ENCODE measurements at regions not wholly inside any gene's neighbourhood (a gene's known extent, or its start where the extent isn't known, plus 50 kb on each side); places are given as distances from the start of the nearest gene placed in this dataset.

DNA sequence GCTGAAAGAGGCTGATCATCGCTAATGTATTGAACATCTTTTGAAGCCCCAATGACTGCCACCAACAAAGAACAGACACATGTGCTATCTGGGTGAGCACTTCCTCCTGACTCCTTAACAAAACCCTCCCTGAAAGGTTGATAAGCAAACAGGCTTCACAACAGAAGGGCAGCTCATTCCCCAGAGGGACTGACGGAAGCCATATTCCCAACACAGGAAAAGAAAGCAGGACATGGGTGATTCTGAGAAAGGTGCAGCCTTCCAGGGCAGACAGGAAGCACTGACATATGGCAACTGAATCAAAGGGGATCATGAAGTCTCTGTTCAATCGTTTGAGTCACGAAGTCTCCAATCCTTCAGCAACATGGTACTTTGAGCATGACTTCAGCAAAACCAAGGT lies 929.0 kb downstream of the MCTP2 start:
- Histone ChIP-seq H3K4me2 (ENCODE audit: low read length) (no peak overlapping the region), H4K20me1 (ENCODE audit: control insufficient read depth, insufficient read depth, low read depth, low read length) (no peaks in the 10 kb centered on the region), H3K9me3 (ENCODE audit: control insufficient read depth, insufficient read depth, low read length) (no peaks in the 10 kb centered on the region; the same call in 1 of the 2 replicates), H3K4me3 (ENCODE audit: low read length) (no peak overlapping the region), H3K36me3 (ENCODE audit: control insufficient read depth, low read length) (no peaks in the 10 kb centered on the region), H3K9me2 (replicated peaks; ENCODE audit: control insufficient read depth, low read length) (no peaks in the 10 kb centered on the region), H3K27me3 (ENCODE audit: control insufficient read depth, low read length) (no peaks in the 10 kb centered on the region), H3F3A (ENCODE audit: control insufficient read depth, insufficient read depth) (no peaks in the 10 kb centered on the region), H3K27ac (ENCODE audit: low read depth, low read length) (no peak overlapping the region), H3K79me2 (ENCODE audit: control insufficient read depth, low read length) (no peaks in the 10 kb centered on the region), H3K4me1 (ENCODE audit: control insufficient read depth, low read length) (no peaks in the 10 kb centered on the region)
- TF ChIP-seq, protein P1, sequence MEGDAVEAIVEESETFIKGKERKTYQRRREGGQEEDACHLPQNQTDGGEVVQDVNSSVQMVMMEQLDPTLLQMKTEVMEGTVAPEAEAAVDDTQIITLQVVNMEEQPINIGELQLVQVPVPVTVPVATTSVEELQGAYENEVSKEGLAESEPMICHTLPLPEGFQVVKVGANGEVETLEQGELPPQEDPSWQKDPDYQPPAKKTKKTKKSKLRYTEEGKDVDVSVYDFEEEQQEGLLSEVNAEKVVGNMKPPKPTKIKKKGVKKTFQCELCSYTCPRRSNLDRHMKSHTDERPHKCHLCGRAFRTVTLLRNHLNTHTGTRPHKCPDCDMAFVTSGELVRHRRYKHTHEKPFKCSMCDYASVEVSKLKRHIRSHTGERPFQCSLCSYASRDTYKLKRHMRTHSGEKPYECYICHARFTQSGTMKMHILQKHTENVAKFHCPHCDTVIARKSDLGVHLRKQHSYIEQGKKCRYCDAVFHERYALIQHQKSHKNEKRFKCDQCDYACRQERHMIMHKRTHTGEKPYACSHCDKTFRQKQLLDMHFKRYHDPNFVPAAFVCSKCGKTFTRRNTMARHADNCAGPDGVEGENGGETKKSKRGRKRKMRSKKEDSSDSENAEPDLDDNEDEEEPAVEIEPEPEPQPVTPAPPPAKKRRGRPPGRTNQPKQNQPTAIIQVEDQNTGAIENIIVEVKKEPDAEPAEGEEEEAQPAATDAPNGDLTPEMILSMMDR (IDR thresholded peaks at IDR 0.05; ENCODE audit: low read depth, low read length, poor library complexity, severe bottlenecking), result no peak
- TF ChIP-seq EZH2phosphoT487 (IDR thresholded peaks at IDR 0.05; ENCODE audit: borderline replicate concordance, low read length), result no peak

DNA sequence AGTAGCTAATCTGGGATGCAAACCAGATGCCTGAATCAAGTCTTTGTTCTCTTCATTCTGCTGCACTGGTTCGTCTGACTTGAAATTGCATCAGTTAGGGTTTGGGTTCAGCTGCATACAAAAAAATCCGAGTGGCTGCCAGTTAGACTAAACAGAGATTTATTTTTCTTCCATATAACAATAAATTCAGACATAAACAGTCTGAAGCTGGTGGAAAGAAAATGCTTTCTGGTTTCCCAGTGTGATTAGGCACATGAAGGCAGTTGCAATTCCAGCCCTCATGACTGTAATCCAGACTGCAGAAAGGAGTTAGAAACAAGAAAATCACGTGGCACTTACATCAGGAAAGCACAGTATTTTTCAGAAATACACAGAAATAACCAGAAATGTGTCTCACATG lies 930.7 kb downstream of the MCTP2 start:
- Histone ChIP-seq H3K27me3 (ENCODE audit: control insufficient read depth, low read length) (no peaks in the 10 kb centered on the region), H3K4me1 (ENCODE audit: control insufficient read depth, low read length) (no peaks in the 10 kb centered on the region), H3K9me2 (replicated peaks; ENCODE audit: control insufficient read depth, low read length) (no peaks in the 10 kb centered on the region), H3K36me3 (ENCODE audit: control insufficient read depth, low read length) (no peaks in the 10 kb centered on the region), H3F3A (ENCODE audit: control insufficient read depth, insufficient read depth) (no peaks in the 10 kb centered on the region), H3K9me3 (ENCODE audit: control insufficient read depth, insufficient read depth, low read length) (no peaks in the 10 kb centered on the region; the same call in 1 of the 2 replicates), H3K4me2 (ENCODE audit: low read length) (no peak overlapping the region), H3K79me2 (ENCODE audit: control insufficient read depth, low read length) (no peaks in the 10 kb centered on the region), H3K27ac (ENCODE audit: low read depth, low read length) (no peak overlapping the region), H4K20me1 (ENCODE audit: control insufficient read depth, insufficient read depth, low read depth, low read length) (no peaks in the 10 kb centered on the region), H3K4me3 (ENCODE audit: low read length) (no peak overlapping the region)
- TF ChIP-seq, protein P1 (IDR thresholded peaks at IDR 0.05; ENCODE audit: low read depth, low read length, poor library complexity, severe bottlenecking), result no peak
- TF ChIP-seq EZH2phosphoT487 (IDR thresholded peaks at IDR 0.05; ENCODE audit: borderline replicate concordance, low read length), result no peak

DNA sequence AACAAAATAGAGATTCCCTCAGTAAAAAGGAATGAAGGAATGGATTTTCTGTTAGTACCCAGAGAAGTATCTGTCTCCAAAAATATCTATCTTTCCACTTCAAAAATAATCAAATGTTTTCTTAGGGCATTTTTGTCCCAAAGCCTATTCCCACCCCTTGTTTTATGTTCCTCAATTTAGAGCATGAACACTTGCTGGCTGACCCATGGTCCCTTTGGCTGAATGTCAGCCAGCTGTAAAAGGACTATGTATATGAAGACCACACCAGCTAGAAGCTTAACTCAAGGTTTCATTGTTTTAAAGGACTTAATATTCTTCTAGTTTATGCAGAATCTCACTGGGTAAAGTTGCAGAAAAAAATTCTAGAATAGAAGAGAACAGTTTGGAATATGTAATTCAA lies 931.2 kb downstream of the MCTP2 start:
- Histone ChIP-seq H4K20me1 (ENCODE audit: control insufficient read depth, insufficient read depth, low read depth, low read length) (no peaks in the 10 kb centered on the region), H3K9me3 (ENCODE audit: control insufficient read depth, insufficient read depth, low read length) (no peaks in the 10 kb centered on the region; the same call in 1 of the 2 replicates), H3F3A (ENCODE audit: control insufficient read depth, insufficient read depth) (no peaks in the 10 kb centered on the region), H3K36me3 (ENCODE audit: control insufficient read depth, low read length) (no peaks in the 10 kb centered on the region), H3K4me1 (ENCODE audit: control insufficient read depth, low read length) (no peaks in the 10 kb centered on the region), H3K4me3 (ENCODE audit: low read length) (no peak overlapping the region), H3K9me2 (replicated peaks; ENCODE audit: control insufficient read depth, low read length) (no peaks in the 10 kb centered on the region), H3K27ac (ENCODE audit: low read depth, low read length) (no peak overlapping the region), H3K4me2 (ENCODE audit: low read length) (no peak overlapping the region), H3K79me2 (ENCODE audit: control insufficient read depth, low read length) (no peaks in the 10 kb centered on the region), H3K27me3 (ENCODE audit: control insufficient read depth, low read length) (no peaks in the 10 kb centered on the region)
- TF ChIP-seq, protein P1 (IDR thresholded peaks at IDR 0.05; ENCODE audit: low read depth, low read length, poor library complexity, severe bottlenecking), result no peak
- TF ChIP-seq EZH2phosphoT487 (IDR thresholded peaks at IDR 0.05; ENCODE audit: borderline replicate concordance, low read length), result no peak

Data from DOHH2 (cell line).